GM18868 (cell line): ENCODE measurements at regions not wholly inside any gene's neighbourhood (a gene's known extent, or its start where the extent isn't known, plus 50 kb on each side); places are given as distances from the start of the nearest gene placed in this dataset.

Experiments used
- ATAC-seq: cut with Tn5 transposase; IDR thresholded peaks from one replicate; pipeline ENCODE4 v1.9.1; 2021; ENCODE audit warnings: mild to moderate bottlenecking, moderate library complexity; ENCODE audit not compliant: unreplicated experiment

DNA sequence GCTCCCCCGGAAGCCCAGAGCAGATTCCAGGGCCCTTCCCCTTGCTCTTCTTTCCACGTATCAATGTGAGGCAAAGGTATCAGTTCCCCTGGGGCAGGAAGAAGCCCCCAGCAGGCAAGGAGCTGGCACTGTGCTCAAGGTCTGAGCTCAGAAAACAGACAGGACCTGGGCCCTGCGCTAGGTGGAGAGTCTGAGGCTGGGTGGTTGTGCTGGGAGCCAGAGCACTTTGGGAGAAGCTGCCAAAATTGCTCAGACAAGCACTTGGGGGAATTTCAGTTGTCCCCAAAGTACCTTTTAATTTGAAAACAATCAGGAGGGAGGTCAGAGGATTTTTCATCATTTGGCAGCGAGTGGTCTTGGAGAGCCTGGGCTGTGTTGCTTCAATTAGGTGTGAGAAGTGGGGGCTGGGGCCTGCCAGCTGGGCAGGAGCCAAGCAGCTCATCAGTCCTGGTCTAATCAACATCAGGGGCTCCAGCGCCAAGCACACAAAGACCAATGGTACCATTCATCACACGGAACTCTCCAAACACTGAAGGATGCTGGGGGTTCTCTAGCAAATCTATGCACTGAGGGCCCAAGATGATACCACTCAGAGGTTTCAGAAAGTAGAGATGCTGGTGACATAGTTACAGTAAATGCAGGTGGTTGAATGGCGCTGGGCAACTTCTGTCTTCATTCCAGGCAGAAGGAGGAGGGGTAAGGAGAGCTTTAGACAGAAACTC is 176.5 kb downstream of the SNX18 start:
- ATAC-seq: no peak

DNA sequence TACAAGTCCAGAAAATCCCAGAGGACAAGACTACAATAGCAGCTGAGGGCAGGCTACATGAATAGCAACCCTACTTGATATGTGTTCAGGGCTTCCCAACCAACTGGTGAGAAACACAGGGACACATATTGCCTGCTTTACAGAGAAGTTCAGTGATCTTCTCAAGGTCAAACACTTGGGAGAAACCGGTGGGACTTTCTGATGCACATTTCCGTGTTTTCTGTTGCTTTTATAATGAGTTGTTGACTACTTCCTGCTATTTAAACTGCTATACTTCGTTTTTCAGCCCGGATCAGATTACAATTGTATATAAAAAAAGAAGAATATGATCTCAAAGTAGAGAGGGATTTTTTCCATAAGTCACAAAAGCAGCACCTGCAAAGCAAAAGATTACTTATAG is 175.1 kb downstream of the SNX18 start:
- no peak for ATAC-seq

DNA sequence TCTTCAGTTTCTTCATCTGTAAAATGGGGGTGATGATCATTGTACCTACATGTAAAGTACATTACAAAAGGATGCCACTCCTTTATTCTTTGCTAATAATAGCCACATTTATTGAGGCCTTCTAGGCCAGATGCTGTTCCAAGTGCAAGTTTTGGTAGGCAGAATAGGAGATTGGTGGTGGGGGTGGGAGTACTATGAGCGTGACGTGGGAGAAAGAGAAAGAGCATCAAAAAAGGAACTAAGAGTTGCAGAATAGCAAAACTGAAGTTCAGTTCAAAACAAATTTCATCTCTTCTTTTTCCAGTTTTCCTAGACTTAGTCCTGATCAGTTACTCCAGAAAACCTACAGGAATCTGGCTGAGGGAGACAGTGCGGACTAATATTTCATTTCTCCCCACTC is 174.1 kb downstream of the SNX18 start:
- ATAC-seq: no peak

DNA sequence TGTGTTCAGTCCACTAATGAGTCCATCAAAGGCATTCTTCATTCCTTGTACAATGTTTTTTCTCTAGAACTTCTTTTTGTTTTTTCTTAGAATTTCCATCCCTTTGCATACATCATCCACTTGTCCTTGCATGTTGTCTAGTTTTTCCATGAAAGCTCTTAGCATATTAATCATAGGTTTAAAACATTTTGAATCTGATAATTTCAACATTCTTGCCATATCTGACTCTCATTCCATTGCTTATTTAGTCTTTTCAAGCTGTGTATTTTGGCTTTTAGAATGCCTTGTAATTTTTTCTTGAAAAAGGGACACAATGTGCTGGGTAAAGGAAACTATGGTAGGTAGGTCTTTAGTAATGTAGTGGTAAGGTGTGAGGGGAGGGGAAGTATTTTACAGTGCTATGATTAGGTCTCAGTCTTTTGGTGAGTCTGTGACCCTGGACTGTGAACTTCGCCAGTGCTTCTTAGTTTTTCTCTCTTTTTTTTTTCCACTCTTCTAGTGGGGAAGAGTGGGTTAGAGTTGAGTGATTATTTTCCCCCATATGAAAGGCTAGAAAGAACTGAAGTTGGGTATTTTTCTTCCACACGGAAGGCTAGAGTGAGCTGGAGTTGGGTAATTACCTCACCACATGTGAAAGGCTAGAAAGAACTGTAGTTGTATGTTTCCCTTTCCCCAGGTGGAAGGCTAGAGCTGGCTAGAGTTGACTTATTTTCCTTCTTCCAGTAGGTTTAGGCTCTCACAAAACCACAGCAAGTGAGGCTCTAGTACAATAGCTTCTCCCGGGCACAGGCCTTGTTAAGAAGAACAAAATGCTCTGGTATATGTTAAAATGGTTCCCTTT is 172.1 kb downstream of the SNX18 start:
- ATAC-seq: no peak

DNA sequence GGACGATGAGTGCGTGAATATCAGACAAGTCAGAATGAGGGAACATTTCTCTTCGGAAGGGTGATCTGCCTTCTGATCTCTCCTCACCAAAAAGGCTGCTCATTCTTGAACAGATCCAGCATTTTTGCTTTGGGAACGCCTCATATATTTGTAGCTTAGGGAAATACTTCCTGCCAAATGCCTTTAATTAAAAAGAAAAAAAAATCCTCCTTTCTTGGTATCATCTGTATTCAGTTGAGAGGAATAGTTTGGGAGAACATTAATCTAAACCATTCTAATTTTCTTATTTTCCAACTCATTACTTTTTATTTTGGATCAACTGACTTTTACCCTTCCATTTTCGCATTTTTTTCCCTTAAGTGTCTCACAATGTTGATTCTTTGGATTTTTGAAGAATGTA is 163.4 kb downstream of the SNX18 start:
- no peak for ATAC-seq

DNA sequence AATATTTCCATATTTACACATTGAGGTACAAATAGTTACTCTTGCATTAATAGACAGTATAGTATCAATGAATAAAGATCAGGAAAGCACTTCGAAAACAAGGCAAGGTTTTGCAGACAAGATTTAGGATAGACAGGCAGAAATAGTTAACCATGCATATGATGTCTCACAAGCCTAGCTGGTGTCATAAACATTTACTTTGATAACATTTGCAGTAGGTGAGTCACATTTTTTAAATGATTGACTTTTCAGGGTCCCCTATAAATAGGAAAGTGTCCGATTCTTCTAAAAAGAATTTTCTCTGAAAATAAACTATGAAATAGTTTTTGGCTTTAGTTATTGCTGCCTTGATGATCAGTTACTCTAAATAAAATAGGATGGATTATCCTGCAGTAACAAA is 162.1 kb downstream of the SNX18 start:
- no peak for ATAC-seq

DNA sequence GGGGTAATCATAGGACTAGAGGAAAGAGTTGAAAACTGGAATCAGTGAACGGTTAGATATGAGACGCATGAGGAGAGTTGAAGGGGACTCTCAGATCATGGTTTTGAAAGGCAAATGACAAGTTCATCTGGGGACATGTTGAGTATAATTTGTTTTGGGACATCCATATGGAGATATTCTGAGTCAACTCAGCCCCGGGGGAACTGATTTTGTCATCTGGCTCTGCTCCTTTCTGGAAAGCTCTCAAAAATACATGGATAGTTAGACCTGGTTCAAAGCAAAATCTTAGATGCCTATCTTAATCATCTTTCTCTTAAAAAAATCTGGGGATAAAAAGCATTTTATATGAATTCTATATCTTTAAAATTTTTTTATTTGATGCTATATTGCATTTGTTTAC is 161.2 kb downstream of the SNX18 start:
- no peak for ATAC-seq

DNA sequence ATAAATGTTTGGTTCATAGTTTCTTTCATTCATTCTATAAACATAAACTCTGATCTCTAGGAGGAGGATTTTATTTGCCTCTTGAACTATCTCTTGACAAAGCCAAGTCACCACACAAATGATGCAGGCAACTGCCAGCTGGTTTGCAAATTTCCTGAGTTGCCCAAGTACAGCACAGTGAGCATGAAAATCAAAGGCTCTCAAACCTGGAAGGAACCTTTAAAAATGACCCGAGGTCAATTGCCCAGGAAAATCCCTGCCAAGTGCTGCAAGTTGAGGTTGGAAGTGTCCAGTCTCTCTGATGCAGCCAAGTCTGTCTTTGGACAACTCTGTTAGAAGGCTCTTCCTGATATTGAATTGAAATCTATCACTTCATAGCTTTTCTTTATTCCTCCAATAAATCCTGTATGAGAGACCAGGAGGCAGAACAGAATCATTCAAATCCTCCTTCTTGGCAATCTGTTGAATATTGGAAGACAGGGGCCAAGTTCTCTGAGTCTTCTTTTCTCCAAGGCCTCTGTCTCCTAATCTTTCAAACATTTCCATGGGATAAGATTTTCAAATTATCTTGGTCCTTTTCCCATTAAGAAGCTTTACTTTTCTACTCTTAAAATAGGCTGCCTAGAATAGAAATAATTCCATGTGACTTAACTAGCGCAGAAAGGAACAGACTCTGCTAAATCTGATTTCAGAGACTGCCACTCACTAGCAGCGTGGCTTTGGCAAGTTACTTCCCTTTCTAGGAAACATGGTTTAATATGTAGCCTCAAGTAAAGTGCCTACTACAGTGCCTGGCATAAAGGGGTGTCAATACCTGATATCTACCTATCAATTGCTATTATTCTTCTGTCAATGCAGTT is 159.2 kb downstream of the SNX18 start:
- no peak for ATAC-seq

DNA sequence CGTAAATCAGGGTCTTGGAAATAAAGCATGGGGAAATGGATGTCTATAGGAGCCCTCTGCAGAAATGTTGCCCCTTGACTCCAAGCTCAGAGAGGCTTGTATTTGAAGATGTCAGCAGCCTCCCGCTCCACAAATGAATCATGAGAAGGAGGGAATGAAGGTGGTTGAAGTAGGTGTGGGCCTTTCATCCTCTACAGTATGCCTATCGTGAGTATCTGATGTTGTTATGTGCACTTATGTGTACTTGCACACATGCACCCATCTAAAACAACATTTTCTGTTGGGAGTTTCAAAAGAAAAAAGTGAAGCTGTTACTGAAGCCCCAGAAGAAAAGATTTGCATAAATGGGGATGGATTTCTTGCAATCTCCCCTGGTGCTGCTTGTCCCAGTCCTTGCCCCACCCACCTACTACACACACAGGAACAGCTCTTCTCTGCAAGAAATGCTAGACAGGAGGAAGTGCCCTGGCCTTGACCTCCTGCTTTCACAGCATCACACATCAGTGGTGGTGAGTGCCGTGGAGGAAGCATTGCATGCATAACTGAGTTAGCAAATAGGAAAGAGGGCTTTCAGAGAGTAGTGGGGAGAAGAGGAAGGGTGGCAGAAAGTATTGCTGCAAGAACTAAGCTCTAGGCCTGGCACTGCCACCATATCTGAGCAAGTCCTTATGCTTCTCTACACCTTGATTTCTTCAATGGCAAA is 156.1 kb downstream of the SNX18 start:
- ATAC-seq: peak; percentile 78

DNA sequence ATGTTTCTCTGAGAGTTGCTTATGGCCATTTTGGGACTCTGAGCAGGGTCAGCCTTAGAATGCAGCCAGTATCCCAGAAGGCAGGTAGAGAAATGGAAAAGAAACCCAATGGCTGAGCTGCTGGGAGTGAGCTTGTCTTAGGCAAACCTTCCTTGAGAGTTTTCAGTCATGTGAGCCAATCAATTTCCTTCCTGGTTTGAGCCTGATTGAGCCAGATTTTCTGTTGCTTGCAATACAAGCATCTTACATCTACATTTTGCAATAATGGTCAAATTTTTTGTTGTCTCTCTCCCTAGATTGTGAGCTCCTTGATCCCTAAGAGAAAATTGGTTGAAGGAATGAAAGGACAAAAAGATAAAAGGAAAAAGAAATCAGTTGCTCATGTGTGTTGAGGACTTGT is 155.3 kb downstream of the SNX18 start:
- ATAC-seq: no peak

DNA sequence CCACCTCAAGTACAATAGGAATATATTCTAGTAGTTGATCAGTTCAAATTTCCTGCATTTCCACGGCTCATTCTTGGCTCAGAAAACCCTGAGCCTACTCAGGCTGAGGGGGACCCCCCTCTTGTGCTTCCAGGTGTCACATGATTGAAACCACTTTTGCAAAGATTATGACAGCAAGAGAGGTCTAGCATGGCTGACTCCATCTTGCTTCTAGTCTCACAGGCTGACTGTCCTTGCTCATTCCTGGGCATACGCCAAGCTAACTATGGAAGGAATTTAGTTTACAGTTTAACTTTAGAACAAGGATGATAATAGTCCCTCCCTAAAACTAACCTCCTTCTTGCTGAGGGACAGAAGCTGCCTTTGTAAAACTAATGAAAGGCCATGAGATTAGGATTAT is 154.1 kb downstream of the SNX18 start:
- ATAC-seq: no peak

DNA sequence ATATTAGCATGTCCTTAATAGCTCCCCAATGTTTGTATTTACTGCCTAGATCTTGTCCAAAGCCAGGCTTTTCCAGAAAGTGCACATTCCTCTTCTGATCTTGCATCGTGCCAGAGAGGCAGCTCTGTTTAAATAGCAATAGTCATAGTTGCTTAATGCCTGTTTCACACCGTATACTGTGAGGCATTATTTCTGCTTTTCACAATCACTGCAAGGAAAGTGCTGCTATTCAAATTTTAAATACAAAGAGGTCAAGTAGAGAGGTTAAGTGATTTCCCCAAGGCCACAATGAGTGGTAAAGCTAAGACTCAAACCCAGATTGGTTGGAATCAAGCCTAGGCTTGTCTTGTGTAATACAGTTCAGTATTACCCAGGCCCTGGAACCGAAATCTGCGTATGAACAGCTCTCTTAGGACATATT is 153.6 kb downstream of the SNX18 start:
- no peak for ATAC-seq

DNA sequence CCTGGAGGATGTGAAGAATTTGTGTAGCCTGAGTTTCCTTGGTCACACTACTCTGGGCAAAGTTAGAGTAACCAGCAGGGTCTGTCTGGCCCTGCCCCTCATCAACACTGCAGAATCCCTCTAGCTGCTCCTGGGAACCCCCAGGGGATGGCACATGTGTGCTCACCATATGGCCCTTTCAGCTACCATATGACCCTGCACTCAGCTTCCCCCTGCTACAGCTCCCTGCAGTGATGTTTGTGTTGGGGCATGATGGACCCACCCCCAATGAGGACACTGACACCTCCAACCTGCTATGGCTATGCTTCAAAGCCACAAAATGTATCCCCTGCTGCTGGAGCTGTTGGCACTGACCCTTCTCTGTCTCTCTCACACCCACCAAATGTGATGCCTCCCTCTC is 152.7 kb downstream of the SNX18 start:
- no peak for ATAC-seq

DNA sequence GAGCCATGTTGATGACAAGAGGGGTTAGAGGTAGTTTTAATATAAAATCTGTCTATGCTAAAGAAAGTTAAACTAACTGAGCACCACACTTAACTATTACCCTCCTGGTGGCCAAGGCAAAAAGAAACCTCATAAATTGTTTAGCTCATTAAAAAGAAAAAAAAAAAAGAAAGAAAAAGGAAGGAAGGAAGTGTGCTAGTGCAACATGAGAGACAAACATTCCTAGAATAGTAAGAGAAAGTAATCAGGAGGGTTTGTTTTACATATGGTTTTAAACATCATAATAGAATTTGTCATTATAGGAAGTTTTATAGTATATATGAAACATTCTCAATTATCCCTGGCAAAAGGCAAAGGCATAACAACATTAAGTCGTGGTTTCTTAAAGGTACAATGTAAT is 152.3 kb downstream of the SNX18 start:
- ATAC-seq: no peak

DNA sequence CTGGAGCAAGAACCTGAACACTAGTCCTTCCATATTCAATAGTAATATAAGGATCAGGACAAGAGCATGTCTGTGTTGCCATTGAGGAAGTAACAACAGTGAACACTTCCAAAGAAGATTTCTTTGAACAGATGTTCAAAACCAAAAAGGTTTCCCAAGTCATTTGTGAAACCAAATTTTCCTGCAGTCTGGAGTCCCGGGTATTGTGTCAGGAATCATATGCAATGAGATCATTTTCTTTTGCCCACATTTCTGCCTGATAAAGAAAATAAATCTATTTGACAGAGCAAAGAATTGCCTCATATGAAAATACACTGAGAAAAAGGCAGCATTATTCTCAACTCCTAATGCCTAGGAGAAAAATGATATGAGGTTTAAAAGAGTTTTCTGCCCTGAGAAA is 151.7 kb downstream of the SNX18 start:
- no peak for ATAC-seq

DNA sequence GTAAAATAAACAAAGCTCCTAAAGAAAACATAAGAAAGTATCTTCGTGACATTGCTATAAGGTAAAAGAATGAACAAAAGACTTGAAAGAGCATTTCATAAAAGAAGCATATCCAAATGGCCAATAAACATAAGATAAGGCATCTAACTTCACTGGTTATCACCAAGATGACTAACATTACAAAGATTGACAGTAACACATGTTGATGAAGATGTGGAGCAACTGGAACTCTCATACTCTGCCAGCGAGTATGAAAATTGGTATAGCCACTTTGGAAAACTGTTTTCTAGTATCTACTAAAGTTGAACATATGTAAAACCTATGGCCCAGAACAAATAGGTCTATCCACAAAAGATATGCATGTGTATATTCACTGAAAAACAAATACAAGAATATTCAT is 150.5 kb downstream of the SNX18 start:
- no peak for ATAC-seq

DNA sequence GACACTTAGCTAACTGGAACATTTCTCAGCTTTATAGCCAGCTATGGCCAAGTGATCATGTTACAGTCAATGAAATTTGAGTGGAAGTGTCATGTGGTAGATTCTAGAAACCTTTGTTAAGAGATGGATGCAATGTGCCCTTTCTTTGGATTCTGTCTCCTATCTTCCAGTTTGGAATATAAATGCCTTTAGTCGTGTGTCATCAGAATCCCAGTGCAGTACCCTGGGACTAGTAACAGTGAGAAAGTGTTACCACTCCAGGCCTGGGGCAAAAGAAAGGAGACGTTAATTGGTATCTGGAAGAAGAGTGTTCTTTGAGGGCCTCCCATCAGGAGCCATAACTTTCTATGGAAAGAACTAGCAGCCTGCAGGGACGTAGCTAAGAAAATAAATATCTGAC is 149.6 kb downstream of the SNX18 start:
- no peak for ATAC-seq

DNA sequence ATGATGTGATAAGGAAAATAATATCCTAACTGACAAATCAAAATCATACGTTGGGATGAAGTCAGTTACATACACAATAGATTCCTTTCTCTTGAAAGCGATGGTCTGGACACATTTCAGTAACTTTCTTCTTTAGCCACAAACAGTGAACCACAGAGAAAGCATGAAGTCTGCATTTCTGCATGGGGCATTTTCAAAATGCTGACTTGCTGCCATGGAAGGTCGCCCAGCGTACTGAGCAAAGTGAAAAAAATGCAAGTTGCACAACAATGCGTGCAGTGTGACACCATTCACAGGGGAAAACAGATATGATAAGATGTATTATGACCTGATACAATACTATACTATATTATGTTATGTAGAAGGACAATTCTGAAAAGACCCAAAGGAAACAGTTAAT is 146.3 kb downstream of the SNX18 start:
- no peak for ATAC-seq

DNA sequence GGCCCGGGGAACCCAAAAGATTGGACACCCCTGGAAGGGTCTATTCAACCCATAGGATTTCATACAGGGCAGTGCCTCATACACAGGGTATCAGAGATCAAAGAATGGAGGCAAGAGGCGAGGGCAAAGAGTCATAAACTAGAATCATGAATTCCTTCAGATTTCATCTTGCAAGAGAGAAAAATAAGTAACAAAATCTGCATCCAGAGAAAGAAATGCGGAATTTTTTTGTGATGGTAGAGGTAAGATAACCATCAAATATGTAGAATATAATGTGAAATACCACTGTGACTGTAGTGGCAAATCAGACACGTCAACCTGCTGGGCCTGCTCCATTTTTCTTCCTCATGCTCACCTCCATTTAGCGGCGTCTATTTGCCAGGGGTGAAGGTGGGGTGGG is 143.6 kb downstream of the SNX18 start:
- ATAC-seq: no peak

DNA sequence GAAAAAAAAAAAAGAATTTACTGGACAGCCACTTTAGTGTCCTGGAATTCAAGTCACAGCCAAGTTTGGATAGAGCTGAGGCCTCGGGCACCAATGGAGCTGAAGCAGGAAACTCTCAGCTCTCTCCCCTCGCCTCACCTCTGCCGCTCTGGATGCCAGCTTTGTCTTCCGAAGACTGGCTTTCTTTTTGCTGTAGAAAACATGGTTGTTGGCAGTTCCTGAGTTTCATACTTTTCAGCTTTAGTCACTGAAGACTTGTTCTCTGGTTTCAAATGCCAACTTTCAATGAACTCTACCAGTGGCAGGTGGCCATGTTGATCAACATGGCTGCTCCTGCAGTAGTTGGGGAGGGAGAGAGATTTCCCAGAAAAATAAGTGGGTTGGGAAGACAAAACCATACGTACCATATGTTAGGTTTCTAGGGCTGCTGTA is 142.2 kb downstream of the SNX18 start:
- no peak for ATAC-seq

DNA sequence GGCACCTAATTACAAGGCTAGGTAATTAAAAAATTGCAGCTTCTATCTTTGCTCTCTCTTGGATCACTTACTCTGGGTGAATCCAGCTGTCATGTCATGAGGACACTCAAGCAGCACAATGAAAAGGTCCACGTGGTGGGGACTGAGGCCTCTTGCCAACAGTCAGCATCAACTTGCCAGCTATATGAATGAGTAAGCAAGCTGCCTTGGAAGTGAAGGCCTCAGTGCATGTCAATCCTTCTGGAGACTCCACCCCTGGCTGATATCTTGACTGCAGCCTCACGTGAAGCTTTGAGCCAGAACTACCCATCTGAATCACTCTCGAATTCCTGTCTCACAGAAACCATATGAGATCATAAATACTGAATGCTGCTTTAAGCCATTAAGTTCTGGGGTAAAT is 140.5 kb downstream of the SNX18 start:
- ATAC-seq: no peak
